ENCODE measurements at regions not wholly inside any gene's neighbourhood (a gene's known extent, or its start where the extent isn't known, plus 50 kb on each side); places are given as distances from the start of the nearest gene placed in this dataset.

DNA sequence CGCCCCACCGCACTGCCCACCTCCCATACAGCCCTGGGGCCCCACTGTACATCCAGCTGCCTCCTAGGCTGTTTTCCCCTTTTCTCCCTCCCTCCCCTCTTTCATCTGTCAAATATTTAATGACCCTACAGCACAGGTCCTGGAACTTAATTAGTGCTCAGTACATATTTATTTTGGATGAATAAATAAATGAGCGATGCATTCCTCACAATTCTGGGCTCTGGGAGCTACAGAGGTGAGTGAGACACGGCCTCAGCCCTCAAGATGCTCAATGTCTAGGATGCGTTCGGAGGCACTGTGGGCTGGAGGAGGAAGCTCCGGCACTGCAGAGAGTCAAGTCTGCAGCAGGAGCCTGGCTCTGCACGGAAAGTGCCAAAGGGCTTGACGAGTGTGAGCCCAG, 175.0 kb downstream of the FAM43A start:
- ChIA-PET CTCF (interaction anchor here (1.0 kb wide), 1 partner anchor 21 kb away, joined by 3 read pairs; no protein-coding TSS in a partner anchor), POLR2A (no interaction called here)
- TF ChIP-seq PHF8 (IDR thresholded peaks at IDR 0.05; ENCODE audit: borderline replicate concordance, low read depth), result no peak
- TF ChIP-seq ATOH8 (CRISPR knock-in tag; IDR thresholded peaks at IDR 0.05; ENCODE audit: low read depth), result no peak
- no peak for TF ChIP-seq FOSL2 (IDR thresholded peaks at IDR 0.05)
- no peak for TF ChIP-seq FOSL2 (CRISPR knock-in tag; IDR thresholded peaks at IDR 0.05)
- no peak for TF ChIP-seq BHLHE40 (IDR thresholded peaks at IDR 0.05; ENCODE audit: low read depth, low read length)
- TF ChIP-seq SREBF2 (IDR thresholded peaks at IDR 0.05), result no peak
- TF ChIP-seq, protein P1, sequence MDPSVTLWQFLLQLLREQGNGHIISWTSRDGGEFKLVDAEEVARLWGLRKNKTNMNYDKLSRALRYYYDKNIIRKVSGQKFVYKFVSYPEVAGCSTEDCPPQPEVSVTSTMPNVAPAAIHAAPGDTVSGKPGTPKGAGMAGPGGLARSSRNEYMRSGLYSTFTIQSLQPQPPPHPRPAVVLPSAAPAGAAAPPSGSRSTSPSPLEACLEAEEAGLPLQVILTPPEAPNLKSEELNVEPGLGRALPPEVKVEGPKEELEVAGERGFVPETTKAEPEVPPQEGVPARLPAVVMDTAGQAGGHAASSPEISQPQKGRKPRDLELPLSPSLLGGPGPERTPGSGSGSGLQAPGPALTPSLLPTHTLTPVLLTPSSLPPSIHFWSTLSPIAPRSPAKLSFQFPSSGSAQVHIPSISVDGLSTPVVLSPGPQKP (IDR thresholded peaks at IDR 0.05; ENCODE audit: low read depth, low read length), result no peak
- TF ChIP-seq, protein P2, sequence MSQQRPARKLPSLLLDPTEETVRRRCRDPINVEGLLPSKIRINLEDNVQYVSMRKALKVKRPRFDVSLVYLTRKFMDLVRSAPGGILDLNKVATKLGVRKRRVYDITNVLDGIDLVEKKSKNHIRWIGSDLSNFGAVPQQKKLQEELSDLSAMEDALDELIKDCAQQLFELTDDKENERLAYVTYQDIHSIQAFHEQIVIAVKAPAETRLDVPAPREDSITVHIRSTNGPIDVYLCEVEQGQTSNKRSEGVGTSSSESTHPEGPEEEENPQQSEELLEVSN (IDR thresholded peaks at IDR 0.05; ENCODE audit: borderline replicate concordance, low read depth), result no peak
- TF ChIP-seq HDAC2 (IDR thresholded peaks at IDR 0.05), result no peak
- no peak overlapping the region for H3K4me2 ChIP-seq
- no peak for ATAC-seq
- no peak overlapping the region for H3K4me3 ChIP-seq
- H3K27ac ChIP-seq, result no peak overlapping the region
- no peak for FAIRE-seq
- DNase-seq (ENCODE audit: low read depth in 1 of 2, low spot score in 1 of 2), result no peak
- WGBS (ENCODE audit: missing lambda C conversion rate), result 77% methylated on average over 8 of the region's 9 CpGs
- H3K4me1 ChIP-seq, result no peaks in the 10 kb centered on the region
- H3K9me3 ChIP-seq, result no peaks in the 10 kb centered on the region

DNA sequence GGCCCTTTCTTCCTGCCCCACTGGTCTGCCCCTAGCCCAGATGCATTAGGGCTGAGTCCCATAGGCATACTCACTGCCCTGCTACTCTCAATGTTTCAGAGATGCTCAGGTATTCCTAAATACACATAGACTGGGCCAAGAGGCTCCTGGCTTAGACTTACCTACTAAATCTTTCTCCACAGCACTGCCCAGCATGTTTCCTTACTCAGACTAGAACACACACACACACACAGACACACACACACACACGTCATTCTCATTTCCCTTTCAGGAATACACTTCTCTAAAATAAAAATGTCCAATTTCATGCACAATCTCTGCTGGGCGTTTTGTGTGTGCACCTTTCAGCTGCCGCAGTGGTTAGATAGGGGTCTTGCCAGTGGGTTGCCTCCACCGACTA, 175.7 kb downstream of the FAM43A start:
- 70% methylated on average over 4 of the region's 4 CpGs for WGBS (ENCODE audit: missing lambda C conversion rate)
- POLR2A ChIA-PET, result no interaction called here
- ATAC-seq, result no peak
- no peak overlapping the region for H3K4me3 ChIP-seq
- DNase-seq (ENCODE audit: low read depth in 1 of 2, low spot score in 1 of 2), result no peak
- H3K9me3 ChIP-seq, result no peaks in the 10 kb centered on the region
- H3K4me2 ChIP-seq, result no peak overlapping the region
- no peaks in the 10 kb centered on the region for H3K4me1 ChIP-seq
- no peak for FAIRE-seq
- no peak for TF ChIP-seq RARB (CRISPR knock-in tag; IDR thresholded peaks at IDR 0.05)
- no peak for TF ChIP-seq PHF8 (IDR thresholded peaks at IDR 0.05; ENCODE audit: borderline replicate concordance, low read depth)
- no peak for TF ChIP-seq HEYL (CRISPR knock-in tag; IDR thresholded peaks at IDR 0.05)
- no peak for TF ChIP-seq SREBF2 (IDR thresholded peaks at IDR 0.05)
- TF ChIP-seq NPAS2 (CRISPR knock-in tag; IDR thresholded peaks at IDR 0.05; ENCODE audit: borderline replicate concordance), result no peak
- no peak for TF ChIP-seq ATOH8 (CRISPR knock-in tag; IDR thresholded peaks at IDR 0.05; ENCODE audit: low read depth)
- TF ChIP-seq JUNB (IDR thresholded peaks at IDR 0.05), result no peak
- TF ChIP-seq HDAC2 (IDR thresholded peaks at IDR 0.05), result no peak
- TF ChIP-seq, protein P3, sequence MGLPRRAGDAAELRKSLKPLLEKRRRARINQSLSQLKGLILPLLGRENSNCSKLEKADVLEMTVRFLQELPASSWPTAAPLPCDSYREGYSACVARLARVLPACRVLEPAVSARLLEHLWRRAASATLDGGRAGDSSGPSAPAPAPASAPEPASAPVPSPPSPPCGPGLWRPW (IDR thresholded peaks at IDR 0.05), result no peak
- no peak for TF ChIP-seq CBX2 (IDR thresholded peaks at IDR 0.05; ENCODE audit: borderline replicate concordance, low read depth)
- no peak for TF ChIP-seq CHD2 (IDR thresholded peaks at IDR 0.05; ENCODE audit: low read length, partially characterized antibody)
- no peak for TF ChIP-seq TP53 (CRISPR knock-in tag; IDR thresholded peaks at IDR 0.05)
- H3K27ac ChIP-seq, result no peak overlapping the region
- CTCF ChIA-PET, result no interaction called here

DNA sequence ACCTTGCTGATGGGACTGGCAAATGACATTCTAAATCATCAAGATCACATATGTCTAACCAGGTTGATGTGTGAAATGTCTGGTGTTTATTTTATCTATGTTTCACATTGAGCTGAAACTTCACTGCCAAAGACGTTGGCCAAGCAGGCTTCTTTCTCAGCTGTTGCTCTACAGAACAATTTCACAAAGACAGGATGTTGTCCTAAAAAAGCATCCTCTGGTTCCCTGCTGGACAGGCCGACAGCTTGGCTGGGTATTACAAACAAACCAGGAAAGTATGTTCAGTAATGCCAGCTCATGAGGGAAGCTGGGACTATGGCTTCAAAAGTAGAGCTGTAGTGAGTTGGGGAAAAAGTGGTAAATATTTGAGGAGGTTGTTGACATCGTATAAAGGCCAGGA, 179.4 kb downstream of the FAM43A start:
- H3K4me3 ChIP-seq, result no peak overlapping the region
- ChIA-PET CTCF (no interaction called here), POLR2A (no interaction called here)
- H3K9me3 ChIP-seq, result 0 out of 3 replicates have a peak, but pooled peaks cover 3% of the 10 kb centered on the region
- no peak for DNase-seq (ENCODE audit: low read depth in 1 of 2, low spot score in 1 of 2)
- no peak overlapping the region for H3K4me2 ChIP-seq
- TF ChIP-seq CBX8 (IDR thresholded peaks at IDR 0.05) (no peak), RARB (CRISPR knock-in tag; IDR thresholded peaks at IDR 0.05) (no peak), POLR2A (IDR thresholded peaks at IDR 0.05; ENCODE audit: low read length) (no peak), RAD21 (conservative IDR thresholded peaks at IDR 0.05 in 1 of 2, IDR thresholded peaks at IDR 0.05 in 1 of 2) (no peak), CHD4 (IDR thresholded peaks at IDR 0.05; ENCODE audit: borderline replicate concordance) (no peak), GATA3 (IDR thresholded peaks at IDR 0.05; ENCODE audit: borderline replicate concordance) (no peak), ZC3H11A (IDR thresholded peaks at IDR 0.05) (no peak), HOXB13 (CRISPR knock-in tag; IDR thresholded peaks at IDR 0.05; ENCODE audit: low read depth) (no peak), KDM1A (IDR thresholded peaks at IDR 0.05; ENCODE audit: low read depth) (no peak), HEYL (CRISPR knock-in tag; IDR thresholded peaks at IDR 0.05) (no peak), BHLHE40 (IDR thresholded peaks at IDR 0.05; ENCODE audit: low read depth, low read length) (no peak), FOSL2 (IDR thresholded peaks at IDR 0.05) (no peak), FOSL2 (CRISPR knock-in tag; IDR thresholded peaks at IDR 0.05) (no peak), USF2 (IDR thresholded peaks at IDR 0.05) (no peak), JUN (IDR thresholded peaks at IDR 0.05) (no peak), HDAC2 (IDR thresholded peaks at IDR 0.05) (no peak), ZFP36 (IDR thresholded peaks at IDR 0.05; ENCODE audit: borderline replicate concordance, partially characterized antibody) (no peak), ATOH8 (CRISPR knock-in tag; IDR thresholded peaks at IDR 0.05; ENCODE audit: low read depth) (no peak), SMC3 (IDR thresholded peaks at IDR 0.05) (no peak)
- no peak for FAIRE-seq
- 45% methylated on average over 3 of the region's 3 CpGs for WGBS (ENCODE audit: missing lambda C conversion rate)
- no peak for ATAC-seq
- H3K27ac ChIP-seq, result no peak overlapping the region
- H3K4me1 ChIP-seq, result peaks cover under 1% of the 10 kb centered on the region; the same call in 1 of the 3 replicates

All from A549 (cell line).